Prostate gland (tissue), 2 donors: ENCODE measurements at regions not wholly inside any gene's neighbourhood (a gene's known extent, or its start where the extent isn't known, plus 50 kb on each side); places are given as distances from the start of the nearest gene placed in this dataset.

Experiments used
- DNase-seq: peaks from one replicate; pipeline ENCODE4 v3.0.0-alpha.2; 2019; ENCODE audit warnings: low spot score
- H3K27ac ChIP-seq, 2 donors: fragments of 200-600 bp; sonication (generic); 2 replicates each; pipeline ENCODE4 v1.5.1; 2017 to 2019
- H3K27me3 ChIP-seq: fragments of 200-600 bp; sonication (generic); replicated peaks from 2 replicates; pipeline ENCODE4 v1.5.1; 2019; ENCODE audit not compliant: insufficient read depth
- H3K36me3 ChIP-seq, 2 donors: fragments of 200-600 bp; sonication (generic); 1 replicate in 1 of 2; 2 replicates in 1 of 2; pipeline versions ENCODE4 v1.5.1 to v1.8.1; 2017 to 2019
- H3K4me1 ChIP-seq: fragments of 200-600 bp; sonication (generic); replicated peaks from 2 replicates; pipeline ENCODE4 v1.5.1; 2019
- H3K4me3 ChIP-seq, 2 donors: fragments of 200-600 bp; sonication (generic); 2 replicates each; pipeline ENCODE4 v1.5.1; 2017 to 2019
- H3K9me3 ChIP-seq: fragments of 200-600 bp; sonication (generic); 2 replicates; pipeline ENCODE4 v1.5.1; 2017
- POLR2A ChIP-seq: fragments of 450-650 bp; IDR thresholded peaks from one replicate; pipeline ENCODE4 v1.6.1; 2016; ENCODE audit warnings: antibody characterized with exemption, mild to moderate bottlenecking
- POLR2AphosphoS5 ChIP-seq: sonication (generic); formaldehyde crosslinking; IDR thresholded peaks from one replicate; pipeline ENCODE4 v1.6.1; 2017; ENCODE audit warnings: antibody characterized with exemption
- whole genome bisulfite sequencing: methylation state at CpG from one replicate; pipeline ENCODE4 v1.1.5; 2018; 5-methylcytosine and 5-hydroxymethylcytosine counted together
- intact Hi-C: fragments of 100-400 bp; cut with DNase I; formaldehyde crosslinking; loops from one replicate; pipeline ENCODE4 v1.14.2; 2022
- TF ChIP-seq, protein P1 (sequence below), 4 experiments: fragments of 200-600 bp in 2 of 4; fragments of 450-650 bp in 2 of 4; sonication (generic) in 2 of 4; IDR thresholded peaks; 1 replicate in 3 of 4; 2 replicates in 1 of 4; pipeline ENCODE4 v1.5.1; 2016 to 2019; ENCODE audit warnings: antibody characterized with exemption in 4 of 4, mild to moderate bottlenecking in 2 of 4, moderate library complexity in 2 of 4

GRCh38 chr22:48310740-48311139 is 1516.9 kb downstream of the BRD1 start:
- TF ChIP-seq, protein P1, sequence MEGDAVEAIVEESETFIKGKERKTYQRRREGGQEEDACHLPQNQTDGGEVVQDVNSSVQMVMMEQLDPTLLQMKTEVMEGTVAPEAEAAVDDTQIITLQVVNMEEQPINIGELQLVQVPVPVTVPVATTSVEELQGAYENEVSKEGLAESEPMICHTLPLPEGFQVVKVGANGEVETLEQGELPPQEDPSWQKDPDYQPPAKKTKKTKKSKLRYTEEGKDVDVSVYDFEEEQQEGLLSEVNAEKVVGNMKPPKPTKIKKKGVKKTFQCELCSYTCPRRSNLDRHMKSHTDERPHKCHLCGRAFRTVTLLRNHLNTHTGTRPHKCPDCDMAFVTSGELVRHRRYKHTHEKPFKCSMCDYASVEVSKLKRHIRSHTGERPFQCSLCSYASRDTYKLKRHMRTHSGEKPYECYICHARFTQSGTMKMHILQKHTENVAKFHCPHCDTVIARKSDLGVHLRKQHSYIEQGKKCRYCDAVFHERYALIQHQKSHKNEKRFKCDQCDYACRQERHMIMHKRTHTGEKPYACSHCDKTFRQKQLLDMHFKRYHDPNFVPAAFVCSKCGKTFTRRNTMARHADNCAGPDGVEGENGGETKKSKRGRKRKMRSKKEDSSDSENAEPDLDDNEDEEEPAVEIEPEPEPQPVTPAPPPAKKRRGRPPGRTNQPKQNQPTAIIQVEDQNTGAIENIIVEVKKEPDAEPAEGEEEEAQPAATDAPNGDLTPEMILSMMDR (IDR thresholded peaks at IDR 0.05): no peak
- 66% methylated on average over 10 of the region's 10 CpGs for WGBS
- no peak overlapping the region for H3K27ac ChIP-seq
- intact Hi-C loops: no loop called here
- DNase-seq: no peak
- no peak overlapping the region for H3K4me3 ChIP-seq
- no peaks in the 10 kb centered on the region for H3K27me3 ChIP-seq
- H3K9me3 ChIP-seq: no peaks in the 10 kb centered on the region
- H3K4me1 ChIP-seq: no peaks in the 10 kb centered on the region
- H3K36me3 ChIP-seq: no peaks in the 10 kb centered on the region

GRCh38 chr22:48310289-48310688 is 1517.4 kb downstream of the BRD1 start:
- H3K27me3 ChIP-seq: no peaks in the 10 kb centered on the region
- 49% methylated on average over 6 of the region's 6 CpGs for WGBS
- intact Hi-C loops: no loop called here
- DNase-seq: no peak
- no peak overlapping the region for H3K4me3 ChIP-seq
- no peak overlapping the region for H3K27ac ChIP-seq
- no peak for TF ChIP-seq POLR2A
- TF ChIP-seq, protein P1 (IDR thresholded peaks at IDR 0.05): no peak
- TF ChIP-seq POLR2AphosphoS5: no peak
- no peaks in the 10 kb centered on the region for H3K36me3 ChIP-seq
- no peaks in the 10 kb centered on the region for H3K4me1 ChIP-seq
- H3K9me3 ChIP-seq: no peaks in the 10 kb centered on the region

- TF ChIP-seq POLR2A: no peak
- no peak for TF ChIP-seq POLR2AphosphoS5
- TF ChIP-seq, protein P1 (IDR thresholded peaks at IDR 0.05): no peak
- Histone ChIP-seq H3K27ac (no peak overlapping the region), H3K4me1 (no peaks in the 10 kb centered on the region), H3K27me3 (no peaks in the 10 kb centered on the region), H3K4me3 (no peak overlapping the region), H3K9me3 (no peaks in the 10 kb centered on the region), H3K36me3 (no peaks in the 10 kb centered on the region)
- 28% methylated on average over 8 of the region's 8 CpGs for WGBS
- no peak for DNase-seq
- intact Hi-C loops: no loop called here
Measured at GRCh38 chr22:48309836-48310235, 1517.8 kb downstream of the BRD1 start.

DNA sequence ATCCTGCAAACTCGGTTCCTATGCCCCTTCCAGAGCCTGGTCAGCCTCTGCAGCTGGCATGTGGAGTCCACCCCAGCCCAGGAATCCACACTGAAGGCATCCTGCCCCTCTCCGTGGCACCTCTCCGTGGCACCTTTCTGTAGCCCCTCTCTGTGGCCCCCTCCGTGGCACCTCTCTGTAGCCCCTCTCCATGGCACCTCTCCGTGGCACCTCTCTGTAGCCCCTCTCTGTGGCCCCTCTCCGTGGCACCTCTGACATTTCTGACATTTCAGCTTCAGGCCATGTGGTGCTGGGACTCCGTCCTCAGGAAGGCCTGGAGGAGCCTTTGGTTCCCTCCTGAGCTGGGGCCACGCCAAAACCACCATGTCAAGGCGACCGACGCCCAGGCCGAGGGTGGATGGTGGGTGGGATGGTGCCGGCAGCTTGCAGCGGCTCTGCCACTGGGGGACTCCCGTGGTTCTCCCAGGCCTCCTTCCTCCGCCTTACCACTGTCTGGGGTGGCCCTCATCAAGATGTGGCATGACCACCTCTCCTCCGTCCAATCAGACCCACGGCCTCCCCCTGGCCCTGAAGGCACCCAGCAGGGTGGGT is 1518.5 kb downstream of the BRD1 start:
- TF ChIP-seq POLR2AphosphoS5 (no peak), POLR2A (no peak)
- TF ChIP-seq, protein P1 (IDR thresholded peaks at IDR 0.05): no peak
- H3K9me3 ChIP-seq: no peaks in the 10 kb centered on the region
- WGBS: 86% methylated on average over 18 of the region's 18 CpGs

DNA sequence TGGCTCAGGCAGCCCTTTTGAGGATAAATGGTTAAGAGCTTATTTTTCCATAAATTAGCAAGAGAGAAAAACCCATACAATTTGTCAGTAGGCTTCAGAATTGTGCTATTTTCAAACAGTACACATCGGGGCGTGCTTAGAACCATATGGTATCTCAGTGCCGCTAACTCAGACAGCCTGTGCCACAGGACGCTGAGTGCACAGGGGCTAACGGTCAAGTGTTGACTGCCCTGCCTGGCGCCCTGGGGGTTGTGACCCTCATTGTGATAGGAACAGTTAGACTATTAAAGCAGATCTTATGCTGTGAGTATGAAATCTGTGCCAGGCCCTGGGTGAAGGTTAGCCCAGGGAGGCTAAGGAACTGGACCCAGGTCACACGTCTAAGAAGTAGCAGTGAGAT is 1519.7 kb downstream of the BRD1 start:
- Histone ChIP-seq H3K4me1 (no peaks in the 10 kb centered on the region), H3K9me3 (no peaks in the 10 kb centered on the region), H3K27ac (no peak overlapping the region), H3K27me3 (no peaks in the 10 kb centered on the region), H3K36me3 (no peaks in the 10 kb centered on the region), H3K4me3 (no peak overlapping the region)
- intact Hi-C loops: no loop called here
- WGBS: 96% methylated on average over 7 of the region's 7 CpGs
- no peak for TF ChIP-seq POLR2A
- TF ChIP-seq, protein P1 (IDR thresholded peaks at IDR 0.05): no peak
- TF ChIP-seq POLR2AphosphoS5: no peak
- DNase-seq: no peak

More for the DNA sequence above, 1518.5 kb downstream of the BRD1 start:
- H3K27ac ChIP-seq: no peak overlapping the region
- no peaks in the 10 kb centered on the region for H3K36me3 ChIP-seq
- no peaks in the 10 kb centered on the region for H3K27me3 ChIP-seq
- no peak for DNase-seq
- H3K4me3 ChIP-seq: no peak overlapping the region
- H3K4me1 ChIP-seq: no peaks in the 10 kb centered on the region
- intact Hi-C loops: no loop called here
